ENCODE measurements at regions not wholly inside any gene's neighbourhood (a gene's known extent, or its start where the extent isn't known, plus 50 kb on each side); places are given as distances from the start of the nearest gene placed in this dataset.

DNA sequence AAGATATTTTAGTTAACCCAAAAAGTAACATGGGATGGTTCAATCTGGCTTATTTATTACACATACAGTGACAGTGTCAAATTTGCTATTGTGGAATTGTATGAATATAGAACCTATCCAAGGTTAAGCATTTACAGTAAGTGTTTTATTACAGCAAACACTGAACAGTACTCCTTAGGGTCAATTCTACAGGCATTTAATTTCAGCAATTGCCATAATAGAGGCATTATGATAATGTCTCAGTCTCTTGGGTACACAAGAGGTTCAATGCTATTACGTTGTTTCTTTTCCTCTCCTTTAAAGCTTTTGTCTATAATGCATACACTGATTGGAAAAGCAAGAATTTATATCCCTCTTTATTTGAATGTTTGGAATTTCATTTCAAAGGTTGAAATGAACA, 275.7 kb upstream of the NAALADL2 start:
- TF ChIP-seq, protein P1, sequence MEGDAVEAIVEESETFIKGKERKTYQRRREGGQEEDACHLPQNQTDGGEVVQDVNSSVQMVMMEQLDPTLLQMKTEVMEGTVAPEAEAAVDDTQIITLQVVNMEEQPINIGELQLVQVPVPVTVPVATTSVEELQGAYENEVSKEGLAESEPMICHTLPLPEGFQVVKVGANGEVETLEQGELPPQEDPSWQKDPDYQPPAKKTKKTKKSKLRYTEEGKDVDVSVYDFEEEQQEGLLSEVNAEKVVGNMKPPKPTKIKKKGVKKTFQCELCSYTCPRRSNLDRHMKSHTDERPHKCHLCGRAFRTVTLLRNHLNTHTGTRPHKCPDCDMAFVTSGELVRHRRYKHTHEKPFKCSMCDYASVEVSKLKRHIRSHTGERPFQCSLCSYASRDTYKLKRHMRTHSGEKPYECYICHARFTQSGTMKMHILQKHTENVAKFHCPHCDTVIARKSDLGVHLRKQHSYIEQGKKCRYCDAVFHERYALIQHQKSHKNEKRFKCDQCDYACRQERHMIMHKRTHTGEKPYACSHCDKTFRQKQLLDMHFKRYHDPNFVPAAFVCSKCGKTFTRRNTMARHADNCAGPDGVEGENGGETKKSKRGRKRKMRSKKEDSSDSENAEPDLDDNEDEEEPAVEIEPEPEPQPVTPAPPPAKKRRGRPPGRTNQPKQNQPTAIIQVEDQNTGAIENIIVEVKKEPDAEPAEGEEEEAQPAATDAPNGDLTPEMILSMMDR (conservative IDR thresholded peaks at IDR 0.05; ENCODE audit: low read depth, low read length): no peak
- TF ChIP-seq EZH2 (IDR thresholded peaks at IDR 0.05; ENCODE audit: borderline replicate concordance, low read depth, low read length, poor library complexity, severe bottlenecking): no peak

Measured in A673 (cell line).